Activated B cell treated with CpG ODN at 0.5 μM for 24 hours (primary cell): ENCODE measurements at regions not wholly inside any gene's neighbourhood (a gene's known extent, or its start where the extent isn't known, plus 50 kb on each side); places are given as distances from the start of the nearest gene placed in this dataset.

Experiments
- ATAC-seq: fragments of 200-7000 bp; cut with Tn5 transposase; one replicate; pipeline ENCODE4 v1.10.0; 2021; ENCODE audit warnings: low read depth, mild to moderate bottlenecking, moderate library complexity
- CTCF ChIA-PET: fragments of 350-600 bp; sonication (Branson Sonifier 250); formaldehyde crosslinking; loops from one replicate; lab custom pipeline; 2021; ENCODE audit warnings: antibody characterized with exemption; lab: Charles Lee
- POLR2A ChIA-PET: fragments of 350-600 bp; sonication (Branson Sonifier 250); formaldehyde crosslinking; loops from one replicate; lab custom pipeline; 2021; ENCODE audit warnings: antibody characterized with exemption; lab: Charles Lee
- DNase-seq: peaks from one replicate; pipeline ENCODE4 v3.0.0; 2022
- H3K27ac Mint-ChIP-seq: one replicate; pipeline ENCODE4 v1.8.0; 2020; ENCODE audit warnings: mixed read lengths
- H3K27me3 Mint-ChIP-seq: one replicate; pipeline ENCODE4 v1.8.0; 2021; ENCODE audit warnings: mixed read lengths
- H3K36me3 Mint-ChIP-seq: one replicate; pipeline ENCODE4 v1.8.0; 2021; ENCODE audit warnings: low read depth, mixed read lengths
- H3K4me1 Mint-ChIP-seq: one replicate; pipeline ENCODE4 v1.8.0; 2021; ENCODE audit warnings: mixed read lengths
- H3K4me3 Mint-ChIP-seq: one replicate; pipeline ENCODE4 v1.8.0; 2020; ENCODE audit warnings: mild to moderate bottlenecking, mixed read lengths
- H3K9me3 Mint-ChIP-seq: one replicate; pipeline ENCODE4 v1.8.0; 2020; ENCODE audit warnings: mixed read lengths
- CTCF ChIP-seq: fragments of 200-600 bp; IDR thresholded peaks from one replicate; pipeline ENCODE4 v1.8.0; 2022; ENCODE audit warnings: antibody characterized with exemption, mild to moderate bottlenecking
- intact Hi-C: fragments of 100-400 bp; cut with micrococcal nuclease; formaldehyde crosslinking; loops from one replicate; pipeline ENCODE4 v1.15.1; 2024

GRCh38 chr5:166532456-166533220 is 1758.8 kb upstream of the WWC1 start:
- Mint-ChIP-seq H3K4me3 (no peak overlapping the region), H3K27me3 (no peaks in the 10 kb centered on the region), H3K9me3 (no peaks in the 10 kb centered on the region), H3K4me1 (no peaks in the 10 kb centered on the region), H3K36me3 (no peaks in the 10 kb centered on the region), H3K27ac (no peak overlapping the region)
- intact Hi-C loops, result no loop called here
- no peak for TF ChIP-seq CTCF
- ChIA-PET POLR2A (no interaction called here), CTCF (no interaction called here)
- no peak for ATAC-seq
- DNase-seq, result no peak

- DNase-seq, result no peak
- ChIA-PET CTCF (no interaction called here), POLR2A (no interaction called here)
- no peak overlapping the region for H3K27ac Mint-ChIP-seq
- H3K4me1 Mint-ChIP-seq, result no peaks in the 10 kb centered on the region
- no peaks in the 10 kb centered on the region for H3K27me3 Mint-ChIP-seq
- no peaks in the 10 kb centered on the region for H3K36me3 Mint-ChIP-seq
- ATAC-seq, result no peak
- no peak for TF ChIP-seq CTCF
- intact Hi-C loops, result no loop called here
- H3K4me3 Mint-ChIP-seq, result no peak overlapping the region
- peaks cover 2% of the 10 kb centered on the region for H3K9me3 Mint-ChIP-seq
Observed at GRCh38 chr5:166535641-166536040, 1755.8 kb upstream of the WWC1 start.

GRCh38 chr5:166540156-166540555 is 1751.3 kb upstream of the WWC1 start:
- no peak for DNase-seq
- Mint-ChIP-seq H3K27ac (no peak overlapping the region), H3K27me3 (no peaks in the 10 kb centered on the region), H3K4me1 (no peaks in the 10 kb centered on the region), H3K9me3 (peaks cover 2% of the 10 kb centered on the region), H3K4me3 (no peak overlapping the region), H3K36me3 (no peaks in the 10 kb centered on the region)
- ChIA-PET CTCF (no interaction called here), POLR2A (no interaction called here)
- TF ChIP-seq CTCF, result no peak
- ATAC-seq, result no peak
- intact Hi-C loops, result no loop called here

- intact Hi-C loops, result no loop called here
- Mint-ChIP-seq H3K4me1 (no peaks in the 10 kb centered on the region), H3K27me3 (no peaks in the 10 kb centered on the region), H3K27ac (no peak overlapping the region), H3K9me3 (no peaks in the 10 kb centered on the region), H3K36me3 (no peaks in the 10 kb centered on the region), H3K4me3 (no peak overlapping the region)
- ChIA-PET POLR2A (no interaction called here), CTCF (no interaction called here)
- ATAC-seq, result no peak
- no peak for DNase-seq
- TF ChIP-seq CTCF, result no peak
Observed at GRCh38 chr5:166551384-166551783, 1740.1 kb upstream of the WWC1 start.

GRCh38 chr5:166553778-166554177 is 1737.7 kb upstream of the WWC1 start:
- DNase-seq (no peak), ATAC-seq (no peak)
- no peak overlapping the region for H3K27ac Mint-ChIP-seq
- no peaks in the 10 kb centered on the region for H3K4me1 Mint-ChIP-seq
- H3K27me3 Mint-ChIP-seq, result no peaks in the 10 kb centered on the region
- CTCF ChIA-PET, result no interaction called here
- no peak overlapping the region for H3K4me3 Mint-ChIP-seq
- no peaks in the 10 kb centered on the region for H3K36me3 Mint-ChIP-seq
- POLR2A ChIA-PET, result no interaction called here
- no peak for TF ChIP-seq CTCF
- intact Hi-C loops, result no loop called here
- no peaks in the 10 kb centered on the region for H3K9me3 Mint-ChIP-seq
